ENCODE measurements at regions not wholly inside any gene's neighbourhood (a gene's known extent, or its start where the extent isn't known, plus 50 kb on each side); places are given as distances from the start of the nearest gene placed in this dataset.
"Not testable (repeated sequence)": the region's sequence is repeated elsewhere in the genome, so short reads cannot be mapped to it uniquely, and the experiment has no call there.

GRCh38 chr2:105990624-105991023, 203.5 kb downstream of the UXS1 start:
- Histone ChIP-seq H3K9ac (ENCODE audit: low read length) (no peak overlapping the region), H3K36me3 (ENCODE audit: insufficient read depth, low read length) (no peaks in the 10 kb centered on the region), H3F3A (ENCODE audit: insufficient read depth, low read length, poor library complexity, severe bottlenecking) (no peaks in the 10 kb centered on the region), H3K4me3 (ENCODE audit: low read length) (no peak overlapping the region), H3K9me2 (ENCODE audit: insufficient read depth, low read length) (no peaks in the 10 kb centered on the region), H4K20me1 (ENCODE audit: insufficient read depth) (no peaks in the 10 kb centered on the region), H3K4me2 (ENCODE audit: low read length) (no peak overlapping the region), H3K9me3 (ENCODE audit: low read length) (peaks cover 10% of the 10 kb centered on the region), H3K27ac (ENCODE audit: low read length) (no peak overlapping the region), H3K79me2 (replicated peaks; ENCODE audit: insufficient read depth, low read length) (no peaks in the 10 kb centered on the region), H2AFZ (ENCODE audit: low read depth, low read length) (no peak overlapping the region), H3K27me3 (ENCODE audit: insufficient read depth, low read depth, low read length) (no peaks in the 10 kb centered on the region)
- TF ChIP-seq CTCF (IDR thresholded peaks at IDR 0.05; ENCODE audit: poor library complexity, severe bottlenecking) (no peak), SMC3 (conservative IDR thresholded peaks at IDR 0.05; ENCODE audit: poor library complexity) (no peak), REST (IDR thresholded peaks at IDR 0.05; ENCODE audit: borderline replicate concordance) (no peak), MXI1 (conservative IDR thresholded peaks at IDR 0.05; ENCODE audit: poor library complexity, severe bottlenecking) (no peak), RAD21 (conservative IDR thresholded peaks at IDR 0.05) (no peak), EZH2 (IDR thresholded peaks at IDR 0.05; ENCODE audit: borderline replicate concordance, insufficient read depth, low read length, poor library complexity, severe bottlenecking) (no peak), POLR2AphosphoS5 (IDR thresholded peaks at IDR 0.05) (no peak), EP300 (conservative IDR thresholded peaks at IDR 0.05; ENCODE audit: poor library complexity, severe bottlenecking) (no peak), TAF1 (IDR thresholded peaks at IDR 0.05; ENCODE audit: low read depth) (no peak)

GRCh38 chr2:105989803-105990202, 204.3 kb downstream of the UXS1 start:
- H3K9me2 ChIP-seq (ENCODE audit: insufficient read depth, low read length); H3K4me3 ChIP-seq (ENCODE audit: low read length); H3K9me3 ChIP-seq (ENCODE audit: low read length): not testable (repeated sequence)

GRCh38 chr2:105989070-105989469, 205.0 kb downstream of the UXS1 start:
- Histone ChIP-seq H3K9ac (ENCODE audit: low read length) (no peak overlapping the region), H3F3A (ENCODE audit: insufficient read depth, low read length, poor library complexity, severe bottlenecking) (no peaks in the 10 kb centered on the region), H3K27me3 (ENCODE audit: insufficient read depth, low read depth, low read length) (no peaks in the 10 kb centered on the region), H3K4me3 (ENCODE audit: low read length) (no peak overlapping the region), H3K4me2 (ENCODE audit: low read length) (no peak overlapping the region), H3K9me3 (ENCODE audit: low read length) (peaks cover 5% of the 10 kb centered on the region), H3K79me2 (replicated peaks; ENCODE audit: insufficient read depth, low read length) (no peaks in the 10 kb centered on the region), H4K20me1 (ENCODE audit: insufficient read depth) (no peaks in the 10 kb centered on the region), H2AFZ (ENCODE audit: low read depth, low read length) (no peak overlapping the region), H3K9me2 (ENCODE audit: insufficient read depth, low read length) (no peaks in the 10 kb centered on the region), H3K36me3 (ENCODE audit: insufficient read depth, low read length) (no peaks in the 10 kb centered on the region), H3K27ac (ENCODE audit: low read length) (no peak overlapping the region)
- TF ChIP-seq CTCF (IDR thresholded peaks at IDR 0.05; ENCODE audit: poor library complexity, severe bottlenecking), result no peak
- no peak for TF ChIP-seq POLR2AphosphoS5 (IDR thresholded peaks at IDR 0.05)
- TF ChIP-seq EP300 (conservative IDR thresholded peaks at IDR 0.05; ENCODE audit: poor library complexity, severe bottlenecking), result no peak
- no peak for TF ChIP-seq EZH2 (IDR thresholded peaks at IDR 0.05; ENCODE audit: borderline replicate concordance, insufficient read depth, low read length, poor library complexity, severe bottlenecking)
- TF ChIP-seq RAD21 (conservative IDR thresholded peaks at IDR 0.05), result no peak
- TF ChIP-seq REST (IDR thresholded peaks at IDR 0.05; ENCODE audit: borderline replicate concordance), result no peak
- TF ChIP-seq MXI1 (conservative IDR thresholded peaks at IDR 0.05; ENCODE audit: poor library complexity, severe bottlenecking), result no peak
- no peak for TF ChIP-seq SMC3 (conservative IDR thresholded peaks at IDR 0.05; ENCODE audit: poor library complexity)
- TF ChIP-seq TAF1 (IDR thresholded peaks at IDR 0.05; ENCODE audit: low read depth), result no peak

More at GRCh38 chr2:105989803-105990202, 204.3 kb downstream of the UXS1 start:
- not testable (repeated sequence) for H2AFZ ChIP-seq (ENCODE audit: low read depth, low read length); H3K4me2 ChIP-seq (ENCODE audit: low read length); H3K27me3 ChIP-seq (ENCODE audit: insufficient read depth, low read depth, low read length); H3F3A ChIP-seq (ENCODE audit: insufficient read depth, low read length, poor library complexity, severe bottlenecking); H3K27ac ChIP-seq (ENCODE audit: low read length); H3K9ac ChIP-seq (ENCODE audit: low read length); H3K79me2 ChIP-seq (replicated peaks; ENCODE audit: insufficient read depth, low read length); H4K20me1 ChIP-seq (ENCODE audit: insufficient read depth); H3K36me3 ChIP-seq (ENCODE audit: insufficient read depth, low read length)

All from neural cell (in vitro differentiated cells).